ENCODE measurements at regions not wholly inside any gene's neighbourhood (a gene's known extent, or its start where the extent isn't known, plus 50 kb on each side); places are given as distances from the start of the nearest gene placed in this dataset.

DNA sequence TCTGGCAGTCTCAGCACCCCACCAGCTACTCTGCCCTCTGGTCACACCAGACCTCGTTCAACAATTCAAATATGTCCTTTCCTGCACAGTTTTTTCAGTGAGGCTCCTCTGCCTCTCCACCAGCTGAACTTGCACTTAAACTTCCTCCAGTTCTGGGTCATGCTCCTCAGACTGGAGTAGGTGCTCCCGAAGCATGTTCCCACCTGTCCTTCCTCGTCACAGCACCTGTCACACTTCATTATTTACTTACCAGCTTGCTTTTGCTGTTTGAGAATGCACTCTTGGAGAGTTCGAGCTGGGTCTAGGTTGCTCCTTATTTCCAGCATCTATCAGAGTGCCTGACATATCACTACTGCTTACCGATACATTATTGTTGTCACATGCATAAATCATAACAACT lies 144.8 kb upstream of the TTC29 start:
- H3K79me2 ChIP-seq (ENCODE audit: control insufficient read depth, insufficient read depth, low read length), result no peaks in the 10 kb centered on the region
- WGBS (ENCODE audit: insufficient coverage, low coverage, missing lambda C conversion rate), result 2% methylated on average over 5 of the region's 5 CpGs
- TF ChIP-seq NONO (IDR thresholded peaks at IDR 0.05; ENCODE audit: low read depth in 2 of 2, low read length in 1 of 2) (no peak), RHOXF2B (CRISPR knock-in tag; conservative IDR thresholded peaks at IDR 0.05) (no peak), ZBED1 (IDR thresholded peaks at IDR 0.05) (no peak), ZNF830 (CRISPR knock-in tag; IDR thresholded peaks at IDR 0.05) (no peak), ZNF277 (CRISPR knock-in tag; IDR thresholded peaks at IDR 0.05; ENCODE audit: borderline replicate concordance) (no peak), BCLAF1 (IDR thresholded peaks at IDR 0.05; ENCODE audit: borderline replicate concordance in 1 of 2, control insufficient read depth in 1 of 2, low read depth in 2 of 2, low read length in 1 of 2) (no peak), ZNF217 (CRISPR knock-in tag; IDR thresholded peaks at IDR 0.05) (no peak), CHCHD3 (CRISPR knock-in tag; IDR thresholded peaks at IDR 0.05) (no peak), NBN (IDR thresholded peaks at IDR 0.05; ENCODE audit: low read depth) (no peak), SMAD1 (IDR thresholded peaks at IDR 0.05; ENCODE audit: low read depth, low read length, partially characterized antibody) (no peak), HDAC8 (tag; IDR thresholded peaks at IDR 0.05) (no peak), UBTF (IDR thresholded peaks at IDR 0.05; ENCODE audit: borderline replicate concordance in 1 of 2, low read depth in 2 of 2, low read length in 2 of 2) (no peak)
- H3K9ac ChIP-seq (ENCODE audit: insufficient read depth in 1 of 2, low read depth in 2 of 2, low read length in 2 of 2), result no peak overlapping the region
- H4K20me1 ChIP-seq (replicated peaks; ENCODE audit: control insufficient read depth, insufficient read depth, low read length), result no peaks in the 10 kb centered on the region
- no peaks in the 10 kb centered on the region for H3K4me1 ChIP-seq (replicated peaks in 1 of 2; ENCODE audit: control insufficient read depth in 2 of 2, insufficient read depth in 2 of 2, low read length in 2 of 2)
- H3K4me2 ChIP-seq (ENCODE audit: insufficient read depth, low read length), result no peak overlapping the region
- H3K27ac ChIP-seq (ENCODE audit: extremely low read depth, low read depth, low read length), result no peak overlapping the region
- H2AFZ ChIP-seq (ENCODE audit: low read depth, low read length), result no peak overlapping the region
- no peak overlapping the region for H3K4me3 ChIP-seq
- ATAC-seq, result no peak
- CTCF ChIA-PET (ENCODE audit: low intra/inter-chr PET ratio), result no interaction called here
- no peak for DNase-seq (ENCODE audit: extremely low read depth in 1 of 4, low spot score in 3 of 4)
- no TSS peak for BruUV-seq (replicated peaks)
- no peaks in the 10 kb centered on the region for H3K36me3 ChIP-seq (ENCODE audit: control insufficient read depth, insufficient read depth, low read length)
- POLR2A ChIA-PET, result no interaction called here
- no peaks in the 10 kb centered on the region for H3K9me3 ChIP-seq (replicated peaks; ENCODE audit: control insufficient read depth, insufficient read depth, low read depth, low read length)
- H3K27me3 ChIP-seq (ENCODE audit: control insufficient read depth in 2 of 2, insufficient read depth in 2 of 2, low read length in 2 of 2), result no peaks in the 10 kb centered on the region
- FAIRE-seq, result no peak
- H3K9me1 ChIP-seq (ENCODE audit: control insufficient read depth, insufficient read depth, low read length), result no peaks in the 10 kb centered on the region
- in situ Hi-C loops (cut with MboI) (no loop called here), intact Hi-C loops (cut with micrococcal nuclease) (loop anchor here (10.0 kb wide), 1 partner anchor 166 kb away; no protein-coding TSS in a partner anchor)
